Tibial nerve (tissue), 3 donors: ENCODE measurements at regions not wholly inside any gene's neighbourhood (a gene's known extent, or its start where the extent isn't known, plus 50 kb on each side); places are given as distances from the start of the nearest gene placed in this dataset.

Experiments
- POLR2A ChIP-seq, 2 donors: fragments of 450-650 bp; IDR thresholded peaks; one replicate each; pipeline ENCODE4 v1.6.1; 2017; ENCODE audit warnings: antibody characterized with exemption in 2 of 2, mild to moderate bottlenecking in 2 of 2, moderate library complexity in 2 of 2
- TF ChIP-seq, protein P1 (sequence below), 5 experiments: fragments of 200-600 bp in 3 of 5; fragments of 450-650 bp in 2 of 5; sonication (generic) in 3 of 5; IDR thresholded peaks; one replicate each; pipeline ENCODE4 v1.5.1; 2016 to 2019; ENCODE audit warnings: antibody characterized with exemption in 5 of 5, mild to moderate bottlenecking in 3 of 5, moderate library complexity in 2 of 5

DNA sequence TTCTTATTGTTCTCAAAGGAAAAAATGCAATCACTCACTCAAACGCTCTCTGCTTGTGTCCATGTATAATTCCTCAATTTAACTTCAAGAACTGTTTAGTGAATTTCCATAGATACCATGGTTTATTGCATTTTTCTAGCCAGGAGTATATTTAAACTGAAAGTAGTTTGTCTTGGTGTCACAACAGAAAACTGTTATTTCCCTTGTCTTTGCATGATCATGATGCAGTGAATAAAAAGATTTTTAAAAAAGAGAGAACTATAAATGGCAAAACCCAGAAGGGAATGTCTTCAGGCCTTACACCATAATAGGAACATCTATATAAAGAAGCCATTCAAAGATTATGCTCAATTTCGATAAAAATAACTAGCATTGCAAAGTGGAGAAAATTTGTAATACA, 523.5 kb upstream of the ADGRL4 start:
- TF ChIP-seq, protein P1, sequence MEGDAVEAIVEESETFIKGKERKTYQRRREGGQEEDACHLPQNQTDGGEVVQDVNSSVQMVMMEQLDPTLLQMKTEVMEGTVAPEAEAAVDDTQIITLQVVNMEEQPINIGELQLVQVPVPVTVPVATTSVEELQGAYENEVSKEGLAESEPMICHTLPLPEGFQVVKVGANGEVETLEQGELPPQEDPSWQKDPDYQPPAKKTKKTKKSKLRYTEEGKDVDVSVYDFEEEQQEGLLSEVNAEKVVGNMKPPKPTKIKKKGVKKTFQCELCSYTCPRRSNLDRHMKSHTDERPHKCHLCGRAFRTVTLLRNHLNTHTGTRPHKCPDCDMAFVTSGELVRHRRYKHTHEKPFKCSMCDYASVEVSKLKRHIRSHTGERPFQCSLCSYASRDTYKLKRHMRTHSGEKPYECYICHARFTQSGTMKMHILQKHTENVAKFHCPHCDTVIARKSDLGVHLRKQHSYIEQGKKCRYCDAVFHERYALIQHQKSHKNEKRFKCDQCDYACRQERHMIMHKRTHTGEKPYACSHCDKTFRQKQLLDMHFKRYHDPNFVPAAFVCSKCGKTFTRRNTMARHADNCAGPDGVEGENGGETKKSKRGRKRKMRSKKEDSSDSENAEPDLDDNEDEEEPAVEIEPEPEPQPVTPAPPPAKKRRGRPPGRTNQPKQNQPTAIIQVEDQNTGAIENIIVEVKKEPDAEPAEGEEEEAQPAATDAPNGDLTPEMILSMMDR (IDR thresholded peaks at IDR 0.05): no peak
- no peak for TF ChIP-seq POLR2A (IDR thresholded peaks at IDR 0.05)
